Colon (tissue), 2 donors: ENCODE measurements at regions not wholly inside any gene's neighbourhood (a gene's known extent, or its start where the extent isn't known, plus 50 kb on each side); places are given as distances from the start of the nearest gene placed in this dataset.
A peak's percentile ranks its signal among the peaks of the same experiment; 100 is the strongest.
"Not testable (repeated sequence)": the region's sequence is repeated elsewhere in the genome, so short reads cannot be mapped to it uniquely, and the experiment has no call there.

Experiments used
- FAIRE-seq: peaks from 2 replicates; lab custom pipeline; 2012; peaks lifted over from hg19 to GRCh38; lab: Jason Lieb, UNC
- donor health status: control.
- donor health status: control.

GRCh38 chr15:91622711-91623342, 230.7 kb upstream of the SLCO3A1 start:
- FAIRE-seq: no peak

GRCh38 chr15:91624353-91624968, 229.0 kb upstream of the SLCO3A1 start:
- no peak for FAIRE-seq

- FAIRE-seq: no peak
These were observed 228.0 kb upstream of the SLCO3A1 start for GRCh38 chr15:91625506-91625905.

- no peak for FAIRE-seq
These were observed 225.8 kb upstream of the SLCO3A1 start for GRCh38 chr15:91627473-91628278.

- no peak for FAIRE-seq
These were observed 223.4 kb upstream of the SLCO3A1 start for GRCh38 chr15:91630090-91630489.

GRCh38 chr15:91632176-91632575, 221.3 kb upstream of the SLCO3A1 start:
- FAIRE-seq: no peak

- FAIRE-seq: no peak
These were observed 220.5 kb upstream of the SLCO3A1 start for GRCh38 chr15:91632981-91633380.

- FAIRE-seq: no peak
These were observed 219.3 kb upstream of the SLCO3A1 start for GRCh38 chr15:91634179-91634578.

- no peak for FAIRE-seq
These were observed 218.4 kb upstream of the SLCO3A1 start for GRCh38 chr15:91635080-91635479.

- FAIRE-seq: no peak
These were observed 217.9 kb upstream of the SLCO3A1 start for GRCh38 chr15:91635641-91636040.

GRCh38 chr15:91649016-91649415, 204.5 kb upstream of the SLCO3A1 start:
- no peak for FAIRE-seq

GRCh38 chr15:91649831-91650321, 203.6 kb upstream of the SLCO3A1 start:
- FAIRE-seq: no peak

GRCh38 chr15:91651251-91651650, 202.3 kb upstream of the SLCO3A1 start:
- peak; percentile 98 for FAIRE-seq

- FAIRE-seq: no peak
These were observed 200.8 kb upstream of the SLCO3A1 start for GRCh38 chr15:91652610-91653207.

- not testable (repeated sequence) for FAIRE-seq
These were observed 197.8 kb upstream of the SLCO3A1 start for GRCh38 chr15:91655563-91656290.

GRCh38 chr15:91660174-91660649, 193.3 kb upstream of the SLCO3A1 start:
- FAIRE-seq: no peak

GRCh38 chr15:91664224-91664836, 189.2 kb upstream of the SLCO3A1 start:
- FAIRE-seq: no peak

GRCh38 chr15:91665212-91665611, 188.3 kb upstream of the SLCO3A1 start:
- no peak for FAIRE-seq

GRCh38 chr15:91668370-91668769, 185.1 kb upstream of the SLCO3A1 start:
- no peak for FAIRE-seq

- no peak for FAIRE-seq
These were observed 183.4 kb upstream of the SLCO3A1 start for GRCh38 chr15:91670108-91670507.

GRCh38 chr15:91678003-91678402, 175.5 kb upstream of the SLCO3A1 start:
- no peak for FAIRE-seq
